H9 (cell line): ENCODE measurements at regions not wholly inside any gene's neighbourhood (a gene's known extent, or its start where the extent isn't known, plus 50 kb on each side); places are given as distances from the start of the nearest gene placed in this dataset.

Experiments used
- DNase-seq: peaks from one replicate; pipeline ENCODE4 v3.0.0-alpha.2; 2017
- H2AFZ ChIP-seq: one replicate; pipeline ENCODE4 v1.6.1; 2013; ENCODE audit warnings: mild to moderate bottlenecking, low read length, control low read depth, moderate library complexity
- H2AK5ac ChIP-seq: 2 replicates; pipeline ENCODE4 v1.6.1; 2013; ENCODE audit warnings: low read length, control low read depth, mixed read lengths; ENCODE audit not compliant: insufficient read length
- H2BK120ac ChIP-seq: one replicate; pipeline ENCODE4 v1.6.1; 2013; ENCODE audit warnings: low read depth, mild to moderate bottlenecking, low read length, control low read depth, inconsistent platforms; ENCODE audit not compliant: poor library complexity, severe bottlenecking
- H2BK12ac ChIP-seq: 2 replicates; pipeline ENCODE4 v1.6.1; 2013; ENCODE audit warnings: low read length, control low read depth, mixed read lengths, low read depth; ENCODE audit not compliant: insufficient read length
- H2BK15ac ChIP-seq: 2 replicates; pipeline ENCODE4 v1.6.1; 2013; ENCODE audit warnings: low read depth, low read length, control low read depth
- H2BK20ac ChIP-seq: one replicate; pipeline ENCODE4 v1.6.1; 2013; ENCODE audit warnings: low read depth, mild to moderate bottlenecking, low read length, control low read depth, inconsistent platforms; ENCODE audit not compliant: poor library complexity, severe bottlenecking
- H2BK5ac ChIP-seq: 2 replicates; pipeline ENCODE4 v1.6.1; 2013; ENCODE audit warnings: low read length, control low read depth, mixed read lengths; ENCODE audit not compliant: insufficient read length
- H3K14ac ChIP-seq: 2 replicates; pipeline ENCODE4 v1.6.1; 2013; ENCODE audit warnings: low read length, control low read depth; ENCODE audit not compliant: insufficient read depth
- H3K18ac ChIP-seq: 2 replicates; pipeline ENCODE4 v1.6.1; 2013; ENCODE audit warnings: low read depth, mild to moderate bottlenecking, mixed read lengths, low read length, control low read depth; ENCODE audit not compliant: insufficient read length
- H3K23ac ChIP-seq: 2 replicates; pipeline ENCODE4 v1.6.1; 2013; ENCODE audit warnings: low read length, control low read depth, mixed read lengths, low read depth; ENCODE audit not compliant: insufficient read length
- H3K23me2 ChIP-seq: 2 replicates; pipeline ENCODE4 v1.6.1; 2013; ENCODE audit warnings: low read depth, mild to moderate bottlenecking, mixed read lengths, low read length, control low read depth; ENCODE audit not compliant: insufficient read length, poor library complexity, severe bottlenecking
- H3K27ac ChIP-seq: 2 replicates; pipeline ENCODE4 v1.5.1; 2013; ENCODE audit warnings: low read length, control low read depth, mixed read lengths, low read depth; ENCODE audit not compliant: insufficient read length
- H3K27me3 ChIP-seq: 2 replicates; pipeline ENCODE4 v1.6.1; 2013; ENCODE audit warnings: low read length, control low read depth, inconsistent platforms; ENCODE audit not compliant: insufficient read depth
- H3K4ac ChIP-seq: 2 replicates; pipeline ENCODE4 v1.6.1; 2013; ENCODE audit warnings: low read depth, mild to moderate bottlenecking, control low read depth, inconsistent platforms, low read length, moderate library complexity
- H3K4me1 ChIP-seq: 2 replicates; pipeline ENCODE4 v1.6.1; 2013; ENCODE audit warnings: low read length, control low read depth, inconsistent platforms; ENCODE audit not compliant: insufficient read depth
- H3K4me2 ChIP-seq: 2 replicates; pipeline ENCODE4 v1.6.1; 2013; ENCODE audit warnings: low read length, control low read depth, mixed read lengths; ENCODE audit not compliant: insufficient read length, insufficient read depth
- H3K56ac ChIP-seq: 2 replicates; pipeline ENCODE4 v1.6.1; 2013; ENCODE audit warnings: low read depth, mild to moderate bottlenecking, mixed read lengths, low read length, control low read depth; ENCODE audit not compliant: insufficient read length
- H3K79me1 ChIP-seq: 2 replicates; pipeline ENCODE4 v1.6.1; 2013; ENCODE audit warnings: low read depth, mild to moderate bottlenecking, moderate library complexity, low read length, control low read depth, inconsistent platforms; ENCODE audit not compliant: insufficient read depth, poor library complexity, severe bottlenecking
- H3K79me2 ChIP-seq: 2 replicates; pipeline ENCODE4 v1.6.1; 2013; ENCODE audit warnings: low read length, control low read depth, inconsistent platforms; ENCODE audit not compliant: insufficient read depth
- H3K9ac ChIP-seq: 2 replicates; pipeline ENCODE4 v1.6.1; 2013; ENCODE audit warnings: low read length, control low read depth, mixed read lengths; ENCODE audit not compliant: insufficient read length; ENCODE audit errors: extremely low read depth
- H3K9me3 ChIP-seq: one replicate; pipeline ENCODE4 v1.6.1; 2013; ENCODE audit warnings: low read depth, low read length, inconsistent platforms; ENCODE audit not compliant: control insufficient read depth
- H3T11ph ChIP-seq: one replicate; pipeline ENCODE4 v1.6.1; 2013; ENCODE audit warnings: mild to moderate bottlenecking, low read length, control low read depth, inconsistent platforms
- H4K20me1 ChIP-seq: one replicate; pipeline ENCODE4 v1.6.1; 2013; ENCODE audit not compliant: control insufficient read depth, insufficient read length, insufficient read depth
- H4K5ac ChIP-seq: 2 replicates; pipeline ENCODE4 v1.6.1; 2013; ENCODE audit warnings: low read depth, mild to moderate bottlenecking, mixed read lengths, low read length, control low read depth; ENCODE audit not compliant: insufficient read length
- H4K8ac ChIP-seq: replicated peaks from 2 replicates; pipeline ENCODE4 v1.6.1; 2013; ENCODE audit warnings: low read length, control low read depth, mixed read lengths, low read depth; ENCODE audit not compliant: insufficient read length
- H4K91ac ChIP-seq: 2 replicates; pipeline ENCODE4 v1.6.1; 2013; ENCODE audit warnings: low read depth, mild to moderate bottlenecking, moderate library complexity, mixed read lengths, low read length, control low read depth; ENCODE audit not compliant: insufficient read length
- H3K27ac Mint-ChIP-seq, 3 experiments: 2 replicates in 2 of 3; 3 replicates in 1 of 3; pipeline ENCODE4 v1.8.0; 2020 to 2021; ENCODE audit warnings: mixed read lengths in 3 of 3, mild to moderate bottlenecking in 1 of 3, moderate library complexity in 1 of 3
- H3K27me3 Mint-ChIP-seq: 2 replicates; pipeline ENCODE4 v1.8.0; 2021; ENCODE audit warnings: low read depth, mild to moderate bottlenecking, moderate library complexity, mixed read lengths
- H3K36me3 Mint-ChIP-seq, 3 experiments: 2 replicates in 2 of 3; 3 replicates in 1 of 3; pipeline ENCODE4 v1.8.0; 2020 to 2021; ENCODE audit warnings: low read depth in 3 of 3, mixed read lengths in 3 of 3; ENCODE audit not compliant: insufficient read depth in 1 of 3
- H3K4me1 Mint-ChIP-seq, 2 experiments: 2 replicates each; pipeline ENCODE4 v1.8.0; 2020; ENCODE audit warnings: mixed read lengths in 2 of 2
- H3K4me3 Mint-ChIP-seq, 2 experiments: 2 replicates in 1 of 2; 3 replicates in 1 of 2; pipeline ENCODE4 v1.8.0; 2020 to 2021; ENCODE audit warnings: mild to moderate bottlenecking in 2 of 2, mixed read lengths in 2 of 2, moderate library complexity in 1 of 2
- H3K9me3 Mint-ChIP-seq, 2 experiments: 2 replicates in 1 of 2; 3 replicates in 1 of 2; pipeline ENCODE4 v1.8.0; 2020; ENCODE audit warnings: mild to moderate bottlenecking in 2 of 2, mixed read lengths in 2 of 2, moderate library complexity in 1 of 2
- CTCF ChIP-seq: fragments of 200-600 bp; sonication (generic); conservative IDR thresholded peaks from 3 replicates; pipeline ENCODE4 v1.8.0; 2021; ENCODE audit warnings: antibody characterized with exemption, mild to moderate bottlenecking
- WGBS: extraction: QIAGEN DNeasy Blood & Tissue Kit; methylation state at CpG from one replicate; pipeline ENCODE4 v1.1.7; 2013; ENCODE audit warnings: missing lambda C conversion rate, low lambda C conversion rate, mixed read lengths; ENCODE audit not compliant: insufficient read length; ENCODE audit errors: extremely low coverage; 5-methylcytosine and 5-hydroxymethylcytosine counted together

GRCh38 chr2:109712123-109712449, 82.0 kb upstream of the RGPD5 start:
- Histone ChIP-seq H2BK12ac (no peak overlapping the region), H3K4me2 (no peak overlapping the region), H2BK5ac (no peak overlapping the region), H3K27ac (no peak overlapping the region), H2AFZ (no peak overlapping the region), H3K27me3 (no peaks in the 10 kb centered on the region), H3K18ac (no peak overlapping the region), H4K91ac (no peak overlapping the region), H3T11ph (no peak overlapping the region), H3K79me1 (no peaks in the 10 kb centered on the region), H2BK15ac (no peak overlapping the region), H3K23me2 (no peaks in the 10 kb centered on the region), H2BK20ac (no peak overlapping the region), H3K56ac (no peak overlapping the region), H3K14ac (no peak overlapping the region), H4K8ac (no peak overlapping the region), H2BK120ac (no peak overlapping the region), H4K5ac (no peak overlapping the region), H3K4me1 (no peaks in the 10 kb centered on the region), H3K23ac (no peak overlapping the region), H3K9ac (no peak overlapping the region), H3K79me2 (no peaks in the 10 kb centered on the region), H3K4ac (no peak overlapping the region), H3K9me3 (no peaks in the 10 kb centered on the region), H4K20me1 (no peaks in the 10 kb centered on the region), H2AK5ac (no peak overlapping the region)
- Mint-ChIP-seq H3K36me3 (no peaks in the 10 kb centered on the region; a peak in 1 of 7 replicates), H3K9me3 (no peaks in the 10 kb centered on the region), H3K27me3 (no peaks in the 10 kb centered on the region), H3K4me3 (no peak overlapping the region), H3K27ac (no peak overlapping the region; a peak in 1 of 7 replicates), H3K4me1 (no peaks in the 10 kb centered on the region)
- no peak for DNase-seq
- no CpG with 5 or more reads among the region's 2 CpGs for WGBS
- no peak for TF ChIP-seq CTCF
